ENCODE measurements at regions not wholly inside any gene's neighbourhood (a gene's known extent, or its start where the extent isn't known, plus 50 kb on each side); places are given as distances from the start of the nearest gene placed in this dataset.

DNA sequence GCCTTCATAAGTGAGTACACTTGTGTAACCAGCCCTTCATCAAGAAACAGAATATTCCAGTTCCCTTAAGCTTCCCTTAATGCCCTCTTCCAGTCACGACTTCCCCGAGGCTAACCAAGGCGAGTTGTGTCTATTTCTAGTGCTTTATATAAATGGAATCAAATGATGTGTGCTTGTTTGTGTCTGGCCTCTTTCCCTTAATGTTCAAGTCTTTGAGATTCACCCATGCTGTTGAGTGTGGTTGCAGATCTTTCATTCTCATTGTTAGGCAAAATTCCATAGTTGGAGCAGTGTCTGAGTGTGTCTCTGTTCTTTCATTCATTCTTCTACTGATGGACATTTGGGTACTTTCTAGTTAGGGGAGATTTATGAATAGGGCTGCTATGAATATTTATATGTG lies 135.0 kb downstream of the CEBPB start:
- H3K4me3 ChIP-seq (ENCODE audit: low read depth, low read length) = no peak overlapping the region
- TF ChIP-seq, protein P1, sequence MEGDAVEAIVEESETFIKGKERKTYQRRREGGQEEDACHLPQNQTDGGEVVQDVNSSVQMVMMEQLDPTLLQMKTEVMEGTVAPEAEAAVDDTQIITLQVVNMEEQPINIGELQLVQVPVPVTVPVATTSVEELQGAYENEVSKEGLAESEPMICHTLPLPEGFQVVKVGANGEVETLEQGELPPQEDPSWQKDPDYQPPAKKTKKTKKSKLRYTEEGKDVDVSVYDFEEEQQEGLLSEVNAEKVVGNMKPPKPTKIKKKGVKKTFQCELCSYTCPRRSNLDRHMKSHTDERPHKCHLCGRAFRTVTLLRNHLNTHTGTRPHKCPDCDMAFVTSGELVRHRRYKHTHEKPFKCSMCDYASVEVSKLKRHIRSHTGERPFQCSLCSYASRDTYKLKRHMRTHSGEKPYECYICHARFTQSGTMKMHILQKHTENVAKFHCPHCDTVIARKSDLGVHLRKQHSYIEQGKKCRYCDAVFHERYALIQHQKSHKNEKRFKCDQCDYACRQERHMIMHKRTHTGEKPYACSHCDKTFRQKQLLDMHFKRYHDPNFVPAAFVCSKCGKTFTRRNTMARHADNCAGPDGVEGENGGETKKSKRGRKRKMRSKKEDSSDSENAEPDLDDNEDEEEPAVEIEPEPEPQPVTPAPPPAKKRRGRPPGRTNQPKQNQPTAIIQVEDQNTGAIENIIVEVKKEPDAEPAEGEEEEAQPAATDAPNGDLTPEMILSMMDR (IDR thresholded peaks at IDR 0.05; ENCODE audit: borderline replicate concordance, insufficient read depth, low read depth, low read length) = no peak

- H3K4me3 ChIP-seq (ENCODE audit: low read depth, low read length) = no peak overlapping the region
- TF ChIP-seq, protein P1 (IDR thresholded peaks at IDR 0.05; ENCODE audit: borderline replicate concordance, insufficient read depth, low read depth, low read length) = no peak
These were observed 137.0 kb downstream of the CEBPB start for GRCh38 chr20:50327666-50328065.

DNA sequence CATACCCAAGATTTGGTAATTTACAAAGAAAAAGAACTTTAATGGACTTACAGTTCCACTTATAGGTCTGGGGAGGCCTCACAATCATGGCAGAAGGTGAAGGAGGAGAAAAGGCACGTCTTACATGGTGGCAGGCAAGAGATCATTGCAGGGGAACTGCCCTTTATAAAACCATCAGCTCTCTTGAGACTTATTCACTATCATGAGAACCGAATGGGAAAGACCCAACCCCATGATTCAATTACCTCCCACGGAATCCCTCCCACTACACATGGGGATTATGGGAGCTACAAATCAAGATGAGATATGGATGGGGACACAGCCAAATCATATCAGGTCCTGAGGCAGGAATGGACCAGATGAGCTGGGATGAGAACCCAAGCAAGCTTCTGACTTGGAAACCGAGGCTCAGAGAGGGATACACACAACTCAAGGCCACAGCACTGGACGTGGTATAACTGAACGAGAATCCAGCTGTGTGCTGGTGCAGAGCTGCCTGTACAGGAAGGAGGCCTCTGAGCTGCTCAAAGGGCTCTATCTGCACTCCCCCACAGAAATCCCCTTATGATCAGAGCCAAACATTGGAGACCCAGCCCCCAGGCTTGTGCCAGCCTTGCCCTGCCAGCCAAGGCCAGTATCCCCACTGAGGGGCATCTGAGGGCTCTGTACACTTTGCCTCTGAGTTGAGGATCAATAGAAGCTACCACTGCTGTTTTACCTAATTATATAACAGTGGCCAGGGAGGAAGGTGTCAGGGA lies 137.8 kb downstream of the CEBPB start:
- TF ChIP-seq, protein P1 (IDR thresholded peaks at IDR 0.05; ENCODE audit: borderline replicate concordance, insufficient read depth, low read depth, low read length) = no peak
- H3K4me3 ChIP-seq (ENCODE audit: low read depth, low read length) = no peak overlapping the region

- TF ChIP-seq, protein P1 (IDR thresholded peaks at IDR 0.05; ENCODE audit: borderline replicate concordance, insufficient read depth, low read depth, low read length) = no peak
- H3K4me3 ChIP-seq (ENCODE audit: low read depth, low read length) = no peak overlapping the region
These were observed 138.6 kb downstream of the CEBPB start for GRCh38 chr20:50328996-50329898.

DNA sequence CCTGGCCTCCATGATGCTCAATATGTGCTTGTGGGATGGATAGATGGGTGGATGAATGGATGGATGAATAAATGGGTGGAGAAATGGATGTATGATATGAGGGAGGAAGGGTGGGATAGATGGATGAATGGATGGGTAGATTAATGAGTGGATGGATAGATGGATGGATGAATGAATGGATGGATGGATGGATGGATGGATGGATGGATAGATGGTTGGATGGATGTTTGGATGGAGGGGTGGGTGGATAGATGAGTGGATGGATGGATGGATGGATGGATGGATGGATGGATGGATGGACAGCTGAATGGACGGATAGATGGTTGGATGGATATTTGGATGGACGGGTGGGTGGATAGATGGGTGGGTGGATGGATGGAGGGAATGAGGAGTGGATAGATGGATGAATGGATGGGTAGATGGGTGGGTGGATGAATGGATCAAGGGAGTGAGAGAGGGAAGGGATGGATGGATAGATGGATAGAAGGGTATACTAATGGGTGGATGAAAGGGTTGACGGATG lies 139.4 kb downstream of the CEBPB start:
- H3K4me3 ChIP-seq (ENCODE audit: low read depth, low read length) = no peak overlapping the region
- TF ChIP-seq, protein P1 (IDR thresholded peaks at IDR 0.05; ENCODE audit: borderline replicate concordance, insufficient read depth, low read depth, low read length) = no peak

DNA sequence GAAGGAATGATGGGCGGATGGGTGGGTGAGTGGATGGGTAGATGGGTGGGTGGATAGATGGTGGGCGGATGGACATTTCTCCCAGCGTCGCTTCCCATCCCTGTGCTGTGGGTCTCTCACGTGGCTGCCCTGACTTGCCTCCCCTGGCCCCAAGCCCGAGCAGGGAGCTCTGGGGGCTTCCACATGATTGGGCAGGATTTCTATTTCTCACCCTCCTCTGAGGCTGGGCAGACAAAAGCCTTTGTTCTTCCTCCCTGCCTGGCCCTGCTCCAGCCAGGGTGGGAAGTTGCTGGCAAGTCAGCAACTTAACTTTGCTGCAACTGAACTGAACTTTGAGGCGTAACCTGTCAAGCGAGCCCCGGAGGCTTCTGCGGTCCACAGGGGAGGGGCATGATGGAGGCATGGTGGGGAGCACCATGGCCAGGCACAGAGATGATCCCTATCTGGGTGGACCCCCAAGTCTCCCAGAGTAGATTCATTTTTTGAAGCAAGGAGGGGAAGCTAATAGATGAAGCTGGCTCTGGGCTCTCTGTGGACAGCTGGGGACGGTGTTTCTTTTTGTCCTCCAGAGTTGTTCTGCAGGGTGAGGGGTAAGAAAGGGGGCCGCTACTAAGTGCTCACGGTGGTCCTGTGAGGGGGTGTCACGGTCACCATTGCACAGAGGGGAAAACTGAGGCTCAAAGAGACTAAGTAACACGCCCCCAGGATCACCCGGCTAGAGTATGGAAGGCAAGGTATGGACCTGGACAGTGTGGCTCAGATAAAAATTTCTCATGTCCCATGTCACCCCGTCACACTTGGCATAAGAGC lies 140.1 kb downstream of the CEBPB start:
- H3K4me3 ChIP-seq (ENCODE audit: low read depth, low read length) = no peak overlapping the region
- TF ChIP-seq, protein P1 (IDR thresholded peaks at IDR 0.05; ENCODE audit: borderline replicate concordance, insufficient read depth, low read depth, low read length) = no peak

Measured in GM12875 (cell line).